A204.1 (cell line): ENCODE measurements at regions not wholly inside any gene's neighbourhood (a gene's known extent, or its start where the extent isn't known, plus 50 kb on each side); places are given as distances from the start of the nearest gene placed in this dataset.

Source experiments
- FAIRE-seq: peaks from 2 replicates; lab custom pipeline; 2012; peaks lifted over from hg19 to GRCh38; lab: Jason Lieb, UNC

DNA sequence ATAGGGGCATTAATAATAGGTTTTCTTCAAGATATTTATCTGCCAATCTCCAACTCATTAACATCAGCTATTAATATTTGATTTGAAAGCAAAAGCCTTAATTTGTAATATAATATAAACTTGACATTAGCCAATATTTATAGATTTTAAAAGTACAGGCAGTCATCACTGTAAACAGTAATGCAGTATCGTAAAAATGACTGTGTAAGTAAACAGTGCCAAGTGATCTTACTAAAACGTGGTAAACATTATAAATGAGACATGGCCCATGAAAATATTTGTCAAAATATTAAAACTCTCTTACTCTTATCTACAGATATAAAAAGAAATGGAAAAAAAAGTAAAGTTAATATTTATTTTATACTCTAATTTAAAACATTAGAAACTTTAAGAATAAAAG, 101.6 kb upstream of the EPHA6 start:
- FAIRE-seq: peak; percentile 71

DNA sequence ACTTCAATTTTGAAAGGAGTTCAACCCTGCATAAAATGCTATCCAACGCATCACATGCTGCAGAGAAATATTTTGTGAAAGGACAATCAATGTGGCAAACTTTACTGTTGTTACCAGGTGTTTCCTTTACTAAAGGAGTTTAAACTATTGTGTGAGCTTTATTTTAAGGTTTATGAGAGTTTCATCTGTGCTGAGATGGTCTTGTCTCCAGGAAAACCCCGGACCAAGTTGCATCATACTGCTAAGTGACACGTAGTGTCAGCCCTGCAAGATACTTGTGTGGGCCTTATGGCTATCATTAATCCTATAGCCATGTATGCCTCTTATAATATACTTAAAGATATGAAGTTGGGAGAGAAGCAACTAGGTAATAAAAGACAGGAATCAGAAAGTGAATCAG, 94.5 kb upstream of the EPHA6 start:
- FAIRE-seq: no peak

DNA sequence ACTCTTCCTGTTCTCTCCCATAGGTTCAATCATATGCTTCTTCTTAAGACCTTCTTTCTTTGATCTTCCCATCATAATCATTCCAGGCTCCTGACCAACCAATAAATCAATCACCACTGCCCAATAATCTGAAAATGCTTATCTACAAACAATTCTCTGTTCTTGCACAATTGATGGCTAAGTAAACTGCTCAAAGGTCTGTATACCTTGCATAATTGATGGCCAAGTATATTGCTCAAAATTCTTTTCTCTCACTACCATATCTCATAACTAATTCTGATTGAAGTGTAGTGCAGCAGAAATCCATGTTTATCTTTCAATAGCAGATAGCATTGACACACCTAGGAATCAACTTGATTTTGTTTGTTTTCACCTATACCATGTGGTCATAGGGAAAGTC, 83.4 kb upstream of the EPHA6 start:
- FAIRE-seq: no peak

DNA sequence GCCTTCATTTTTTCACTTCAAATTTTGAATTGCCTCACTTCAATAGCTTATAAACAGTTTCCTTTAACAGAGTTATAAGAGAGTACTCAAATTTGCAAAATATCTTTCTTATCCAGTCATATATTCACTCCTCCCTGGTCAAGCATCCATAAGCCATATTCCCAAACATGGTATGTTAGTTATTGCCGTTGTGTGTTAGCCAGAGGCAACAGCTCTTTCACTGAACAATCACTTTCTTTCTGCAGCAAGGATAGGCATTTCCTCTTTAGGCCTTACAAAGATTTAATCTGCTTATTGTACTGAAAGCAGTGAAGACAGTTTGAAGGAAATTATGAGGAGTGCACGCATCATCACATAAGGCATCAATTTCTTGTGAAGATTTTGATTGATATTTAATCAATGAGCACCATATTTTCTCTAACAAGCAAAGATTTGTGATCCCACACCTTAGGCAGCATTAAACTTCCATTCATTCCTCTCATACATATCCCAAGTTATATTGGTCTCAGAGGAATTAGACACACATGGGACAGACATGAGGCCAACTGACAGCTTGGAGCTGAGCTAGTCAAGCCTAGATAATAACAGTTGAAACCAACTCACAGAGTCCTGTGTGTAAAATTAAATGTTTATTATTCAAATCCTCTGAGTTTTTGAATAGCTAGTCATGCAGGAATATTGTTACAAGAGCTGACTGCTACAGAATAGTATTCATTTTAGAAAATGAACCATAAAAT, 80.0 kb upstream of the EPHA6 start:
- FAIRE-seq: no peak

DNA sequence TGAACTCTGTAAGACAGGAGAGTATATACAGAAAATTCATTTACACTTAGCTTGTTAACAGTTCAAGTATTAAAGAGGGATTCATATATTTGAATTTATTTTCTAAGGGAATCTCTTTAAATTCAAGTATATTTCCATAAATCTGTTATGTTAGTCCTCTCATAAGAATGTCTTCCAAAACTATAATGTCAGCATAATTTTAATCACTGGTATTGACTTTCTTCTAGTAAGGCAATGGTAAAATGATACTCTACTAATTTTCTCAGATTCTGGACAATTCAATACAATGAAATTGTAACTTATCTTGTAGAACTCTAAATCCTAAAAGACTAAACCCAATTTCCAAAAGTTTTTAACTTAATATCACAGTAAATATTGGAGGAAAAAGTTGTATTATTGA, 66.3 kb upstream of the EPHA6 start:
- FAIRE-seq: no peak

DNA sequence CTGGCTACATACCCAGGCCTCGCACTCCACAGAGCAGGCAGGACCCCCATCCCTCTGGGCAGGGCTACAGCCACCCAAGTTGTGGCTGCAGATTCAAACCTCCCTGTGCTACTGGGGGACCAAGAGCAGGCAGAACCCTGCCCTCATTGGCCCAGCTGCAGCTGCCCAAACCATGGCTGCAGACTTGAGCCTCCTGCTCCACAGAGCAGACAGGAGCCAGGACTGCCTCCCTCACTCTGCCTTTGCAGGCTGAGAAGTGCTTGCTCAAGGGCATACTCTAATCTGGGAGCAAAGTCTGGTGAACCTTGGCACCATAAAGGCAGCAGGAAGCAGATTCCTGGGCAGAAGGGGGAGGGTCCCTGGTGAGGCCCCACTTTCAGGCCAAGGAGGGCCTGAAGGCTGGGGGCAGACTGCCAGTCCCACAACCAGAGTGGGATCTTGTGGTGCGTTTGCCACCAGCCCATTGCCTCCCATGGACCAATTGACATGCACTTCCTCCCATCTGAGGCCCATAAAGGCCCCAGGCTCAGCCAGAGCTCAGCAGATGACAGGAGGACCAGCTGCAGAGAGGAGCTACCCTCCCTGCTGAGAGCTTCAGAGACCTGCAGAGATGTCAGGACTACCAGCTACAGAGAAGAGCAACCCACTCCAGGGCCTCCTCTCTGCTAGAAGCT, 64.2 kb upstream of the EPHA6 start:
- no peak for FAIRE-seq

DNA sequence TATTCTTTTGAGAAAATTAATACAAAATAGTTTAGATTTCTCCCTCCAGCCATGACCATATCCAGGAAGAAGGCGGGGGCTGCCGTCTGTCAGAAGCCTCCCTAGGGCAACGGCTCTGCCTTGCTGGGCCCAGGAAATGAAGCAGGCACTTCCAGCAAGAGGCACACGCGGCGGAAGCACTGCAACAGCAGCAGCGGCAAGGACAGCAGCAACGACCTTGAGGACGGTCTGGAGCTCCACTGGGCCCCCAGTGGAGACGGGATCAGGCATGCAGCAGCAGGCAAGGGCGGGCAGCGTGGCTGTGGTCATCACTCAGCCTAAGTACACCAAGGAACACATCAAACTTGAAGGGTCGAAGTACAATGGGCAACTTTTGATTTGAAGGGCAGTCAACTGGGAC, 61.3 kb upstream of the EPHA6 start:
- FAIRE-seq: no peak

DNA sequence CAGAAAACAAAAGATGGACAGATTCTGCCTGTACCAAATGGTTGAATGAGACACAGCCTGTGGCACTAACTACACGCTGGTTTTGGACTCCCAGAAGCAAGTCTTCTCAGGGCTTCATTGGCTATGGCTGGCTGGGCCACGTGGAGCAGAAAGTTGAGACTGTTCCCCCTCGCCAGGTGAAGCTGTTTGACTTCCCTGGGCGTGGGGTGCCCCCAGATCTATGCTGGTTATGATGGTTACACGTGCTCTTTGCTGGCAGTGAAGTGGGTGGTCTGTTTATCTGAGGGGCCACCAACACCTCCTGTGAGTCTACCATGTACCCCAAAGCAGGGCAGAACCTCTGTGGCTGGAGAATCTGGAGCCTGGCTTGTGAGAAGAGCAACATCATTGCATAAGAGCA, 60.3 kb upstream of the EPHA6 start:
- FAIRE-seq: no peak

DNA sequence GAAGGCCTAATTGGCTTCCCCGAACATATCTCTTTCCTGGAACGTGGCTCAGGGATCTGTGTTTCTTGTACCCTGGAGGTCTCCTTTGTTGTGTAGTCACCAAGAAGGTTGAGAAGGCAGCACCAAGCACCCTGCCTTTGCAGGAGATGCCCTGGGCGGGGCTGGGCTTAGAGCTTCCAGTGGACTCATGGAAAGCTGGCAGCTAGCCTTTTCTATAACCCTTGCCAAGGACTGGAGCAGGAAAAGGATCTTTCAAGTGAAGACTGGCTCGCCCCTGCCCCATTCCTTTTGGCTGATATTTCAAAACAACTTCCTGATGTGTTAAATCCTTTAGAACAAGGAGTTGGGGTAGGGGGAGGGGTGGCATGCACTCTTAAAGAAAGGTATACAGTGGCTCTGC, 58.9 kb upstream of the EPHA6 start:
- no peak for FAIRE-seq

DNA sequence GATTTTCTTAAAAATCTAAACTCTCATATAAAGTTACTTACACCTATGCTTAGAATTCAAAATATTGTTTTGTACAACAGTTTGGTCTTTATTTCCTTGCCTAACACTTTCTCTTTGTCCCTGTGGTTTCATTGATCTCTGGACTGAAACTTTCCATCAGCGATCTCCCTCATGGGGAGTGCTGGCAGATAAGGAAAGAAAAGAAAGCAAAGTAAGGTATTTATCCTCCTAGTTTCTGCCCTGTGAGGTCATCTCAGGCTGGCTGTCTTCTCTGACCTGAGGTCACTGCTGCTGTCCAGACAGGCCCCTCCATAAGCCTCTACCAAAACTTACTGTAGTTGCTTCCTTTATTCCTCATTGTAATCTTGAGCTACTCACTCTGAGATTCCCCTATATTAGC, 57.9 kb upstream of the EPHA6 start:
- no peak for FAIRE-seq

DNA sequence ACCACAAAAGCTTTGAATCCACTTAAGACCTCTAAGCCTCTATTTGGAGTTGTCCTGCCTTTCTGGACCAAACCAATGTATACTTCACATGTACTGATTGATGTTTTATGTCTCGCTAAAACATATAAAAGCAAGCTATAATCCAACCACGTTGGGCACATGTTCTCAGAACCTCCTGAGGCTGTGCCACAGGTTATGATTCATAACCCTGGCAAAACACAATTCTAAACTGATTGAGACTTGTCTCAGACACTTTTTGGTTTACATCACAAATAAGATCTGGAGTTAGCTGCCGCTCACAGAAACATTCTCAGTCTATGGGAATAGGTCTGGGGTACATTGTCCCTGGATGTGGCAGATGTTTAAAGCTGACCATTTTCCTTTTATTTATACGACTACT, 53.4 kb upstream of the EPHA6 start:
- FAIRE-seq: no peak
